ENCODE measurements at regions not wholly inside any gene's neighbourhood (a gene's known extent, or its start where the extent isn't known, plus 50 kb on each side); places are given as distances from the start of the nearest gene placed in this dataset.

- DNase-seq (ENCODE audit: low spot score): no peak
- POLR2A ChIA-PET (ENCODE audit: low non-redundant PET): no interaction called here
- CTCF ChIA-PET: interaction anchor here (0.6 kb wide), 1 partner anchor 538 kb away, joined by 3 read pairs; no protein-coding TSS in a partner anchor
- H3K27ac ChIP-seq: no peak overlapping the region
- TF ChIP-seq, protein P1, sequence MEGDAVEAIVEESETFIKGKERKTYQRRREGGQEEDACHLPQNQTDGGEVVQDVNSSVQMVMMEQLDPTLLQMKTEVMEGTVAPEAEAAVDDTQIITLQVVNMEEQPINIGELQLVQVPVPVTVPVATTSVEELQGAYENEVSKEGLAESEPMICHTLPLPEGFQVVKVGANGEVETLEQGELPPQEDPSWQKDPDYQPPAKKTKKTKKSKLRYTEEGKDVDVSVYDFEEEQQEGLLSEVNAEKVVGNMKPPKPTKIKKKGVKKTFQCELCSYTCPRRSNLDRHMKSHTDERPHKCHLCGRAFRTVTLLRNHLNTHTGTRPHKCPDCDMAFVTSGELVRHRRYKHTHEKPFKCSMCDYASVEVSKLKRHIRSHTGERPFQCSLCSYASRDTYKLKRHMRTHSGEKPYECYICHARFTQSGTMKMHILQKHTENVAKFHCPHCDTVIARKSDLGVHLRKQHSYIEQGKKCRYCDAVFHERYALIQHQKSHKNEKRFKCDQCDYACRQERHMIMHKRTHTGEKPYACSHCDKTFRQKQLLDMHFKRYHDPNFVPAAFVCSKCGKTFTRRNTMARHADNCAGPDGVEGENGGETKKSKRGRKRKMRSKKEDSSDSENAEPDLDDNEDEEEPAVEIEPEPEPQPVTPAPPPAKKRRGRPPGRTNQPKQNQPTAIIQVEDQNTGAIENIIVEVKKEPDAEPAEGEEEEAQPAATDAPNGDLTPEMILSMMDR (conservative IDR thresholded peaks at IDR 0.05; ENCODE audit: low read depth): no peak
Measured at GRCh38 chr1:91594383-91595055, 93.9 kb downstream of the CDC7 start.

GRCh38 chr1:91596474-91596873 lies 95.8 kb downstream of the CDC7 start:
- TF ChIP-seq, protein P1 (conservative IDR thresholded peaks at IDR 0.05; ENCODE audit: low read depth): no peak
- ChIA-PET POLR2A (ENCODE audit: low non-redundant PET) (no interaction called here), CTCF (no interaction called here)
- DNase-seq (ENCODE audit: low spot score): no peak
- no peak overlapping the region for H3K27ac ChIP-seq

GRCh38 chr1:91597215-91597614 lies 96.6 kb downstream of the CDC7 start:
- H3K27ac ChIP-seq: no peak overlapping the region
- ChIA-PET POLR2A (ENCODE audit: low non-redundant PET) (no interaction called here), CTCF (no interaction called here)
- TF ChIP-seq, protein P1 (conservative IDR thresholded peaks at IDR 0.05; ENCODE audit: low read depth): no peak
- no peak for DNase-seq (ENCODE audit: low spot score)

DNA sequence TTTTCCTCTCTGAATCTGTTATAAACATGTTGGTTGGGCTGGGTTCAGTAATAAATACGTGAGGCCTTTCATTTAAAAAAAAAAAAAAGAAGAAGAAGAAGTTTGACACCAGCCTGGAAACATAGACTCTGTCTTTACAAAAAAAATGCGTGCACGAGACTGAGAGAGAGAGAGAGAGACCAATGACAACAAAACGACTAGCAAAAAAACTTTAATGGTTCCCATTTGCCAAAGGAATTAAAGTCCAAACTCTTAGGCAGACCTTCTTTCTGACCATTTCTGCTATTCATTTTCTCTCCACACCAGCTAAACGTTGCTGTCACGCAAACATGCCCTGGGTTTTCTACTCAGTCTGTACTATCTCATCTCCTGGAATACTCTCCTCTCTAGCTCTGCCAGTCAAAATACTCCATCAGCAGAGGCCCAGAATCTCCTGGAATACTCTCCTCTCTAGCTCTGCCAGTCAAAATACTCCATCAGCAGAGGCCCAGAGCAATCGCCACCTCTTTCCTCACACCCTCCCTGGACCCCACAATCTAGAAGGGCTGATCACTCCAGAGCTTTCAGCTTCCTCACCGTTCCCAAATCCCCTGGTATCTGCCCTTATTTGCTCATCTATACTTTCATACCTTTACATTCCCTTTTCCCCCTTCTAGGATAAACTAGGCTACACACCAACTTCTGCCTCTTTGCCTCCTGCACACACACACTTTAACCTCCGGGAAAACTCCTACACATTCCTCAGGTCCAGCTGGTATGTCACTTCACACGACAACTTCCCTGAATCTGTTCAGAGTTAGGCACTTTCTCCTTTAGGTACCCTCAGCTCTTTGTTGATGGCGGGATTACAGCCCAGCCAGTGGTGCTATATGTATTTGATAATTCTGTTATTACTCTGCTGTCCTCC lies 100.0 kb downstream of the CDC7 start:
- H3K27ac ChIP-seq: no peak overlapping the region
- no peak for DNase-seq (ENCODE audit: low spot score)
- ChIA-PET CTCF (interaction anchor here (0.6 to 0.8 kb wide), 4 partner anchors 18 to 305 kb away, joined by 3 to 4 read pairs (median 4); no protein-coding TSS in a partner anchor), POLR2A (ENCODE audit: low non-redundant PET) (no interaction called here)
- TF ChIP-seq, protein P1 (conservative IDR thresholded peaks at IDR 0.05; ENCODE audit: low read depth): no peak

DNA sequence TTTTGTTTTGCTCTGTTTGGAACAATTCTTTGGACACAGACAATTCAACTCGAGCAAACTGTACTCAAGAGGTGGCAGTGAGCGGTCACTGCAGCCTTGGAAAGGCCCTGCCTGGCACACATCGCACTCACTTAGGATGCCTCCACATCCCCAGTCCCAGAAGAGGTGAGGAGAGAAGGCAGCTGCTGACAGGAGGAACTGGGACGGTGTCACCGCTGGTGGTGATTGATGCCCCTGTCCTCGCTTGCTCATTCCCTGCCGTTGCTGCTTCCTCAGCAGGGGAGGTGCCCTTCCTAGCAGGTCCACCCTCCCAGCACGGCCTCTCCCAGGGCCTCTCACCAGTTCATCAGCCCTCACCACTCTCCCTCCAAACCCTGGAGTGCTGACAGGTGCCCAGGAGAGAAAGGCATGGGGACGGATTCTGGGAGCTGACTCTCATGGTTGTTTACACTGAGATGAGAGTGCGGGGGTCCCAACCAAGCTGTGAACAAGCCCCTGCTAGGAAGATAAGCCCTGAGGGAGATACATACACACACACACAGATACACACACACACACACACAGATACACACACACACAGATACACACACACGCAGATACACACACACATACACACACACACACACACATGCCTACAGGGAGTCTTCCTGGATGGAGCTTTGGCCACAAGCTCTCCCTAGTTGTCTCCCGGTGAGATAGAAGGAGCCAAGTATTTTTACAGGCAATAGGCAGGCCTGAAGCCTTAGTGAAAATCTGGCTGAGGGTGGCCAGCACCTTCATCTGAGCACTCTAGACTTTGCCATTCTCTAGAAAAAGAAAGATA lies 101.1 kb downstream of the CDC7 start:
- TF ChIP-seq, protein P1 (conservative IDR thresholded peaks at IDR 0.05; ENCODE audit: low read depth): no peak
- CTCF ChIA-PET: interaction anchor here (0.6 kb wide), 1 partner anchor 17 kb away, joined by 4 read pairs; no protein-coding TSS in a partner anchor
- POLR2A ChIA-PET (ENCODE audit: low non-redundant PET): no interaction called here
- H3K27ac ChIP-seq: no peak overlapping the region
- DNase-seq (ENCODE audit: low spot score): no peak

DNA sequence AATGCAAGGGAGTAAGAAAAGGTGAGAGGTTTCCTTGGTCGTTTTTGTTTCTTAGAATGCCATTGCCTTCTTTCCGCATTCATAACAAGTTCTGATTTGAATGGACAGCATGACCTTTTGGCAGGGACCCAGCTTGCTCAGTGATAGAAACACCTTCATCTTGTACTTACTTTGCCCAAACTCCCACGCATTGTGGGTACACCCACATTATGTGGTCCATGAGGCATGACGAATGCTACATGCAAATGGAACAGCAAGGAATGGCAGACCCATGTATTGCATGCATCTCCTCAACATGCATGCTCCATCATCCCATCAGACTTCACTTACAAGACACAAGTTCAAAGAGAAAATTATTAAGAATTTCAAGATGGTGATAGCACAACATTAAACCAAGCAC lies 102.8 kb downstream of the CDC7 start:
- POLR2A ChIA-PET (ENCODE audit: low non-redundant PET): no interaction called here
- DNase-seq (ENCODE audit: low spot score): no peak
- CTCF ChIA-PET: interaction anchor here (0.6 kb wide), 1 partner anchor 22 kb away, joined by 3 read pairs; no protein-coding TSS in a partner anchor
- TF ChIP-seq, protein P1 (conservative IDR thresholded peaks at IDR 0.05; ENCODE audit: low read depth): no peak
- no peak overlapping the region for H3K27ac ChIP-seq
